KMS-11 (cell line): ENCODE measurements at regions not wholly inside any gene's neighbourhood (a gene's known extent, or its start where the extent isn't known, plus 50 kb on each side); places are given as distances from the start of the nearest gene placed in this dataset.

Experiments
- H2AFZ ChIP-seq: fragments of 200-600 bp; sonication (generic); 2 replicates; pipeline ENCODE4 v1.6.1; 2016; ENCODE audit warnings: antibody characterized with exemption, mixed run types, low read depth
- H3K27ac ChIP-seq: fragments of 200-600 bp; sonication (generic); 2 replicates; pipeline ENCODE4 v1.6.1; 2016; ENCODE audit warnings: mild to moderate bottlenecking, mixed run types
- H3K27me3 ChIP-seq: fragments of 200-600 bp; sonication (generic); 2 replicates; pipeline ENCODE4 v1.6.1; 2017; ENCODE audit warnings: mild to moderate bottlenecking, low read depth, mixed run types, moderate library complexity; ENCODE audit not compliant: insufficient read depth
- H3K36me3 ChIP-seq: fragments of 200-600 bp; sonication (generic); 2 replicates; pipeline ENCODE4 v1.6.1; 2017; ENCODE audit warnings: mild to moderate bottlenecking, mixed run types; ENCODE audit not compliant: insufficient read depth
- H3K4me1 ChIP-seq: fragments of 200-600 bp; sonication (generic); 2 replicates; pipeline ENCODE4 v1.6.1; 2016; ENCODE audit warnings: mild to moderate bottlenecking, low read depth, mixed run types; ENCODE audit not compliant: poor library complexity, severe bottlenecking
- H3K4me2 ChIP-seq: fragments of 200-600 bp; sonication (generic); 2 replicates; pipeline ENCODE4 v1.7.0; 2016; ENCODE audit warnings: mild to moderate bottlenecking, mixed run types
- H3K4me3 ChIP-seq: fragments of 200-600 bp; sonication (generic); IDR thresholded peaks from 2 replicates; pipeline ENCODE4 v1.6.1; 2017; ENCODE audit warnings: low read depth, low read length, mixed read lengths; ENCODE audit not compliant: insufficient read depth
- H3K79me2 ChIP-seq: fragments of 200-600 bp; sonication (generic); 2 replicates; pipeline ENCODE4 v1.6.1; 2016; ENCODE audit warnings: low read depth, mixed run types; ENCODE audit not compliant: insufficient read depth
- H3K9ac ChIP-seq: fragments of 200-600 bp; sonication (generic); 2 replicates; pipeline ENCODE4 v1.6.1; 2016; ENCODE audit warnings: mild to moderate bottlenecking, mixed run types
- H4K20me1 ChIP-seq: fragments of 200-600 bp; sonication (generic); 2 replicates; pipeline ENCODE4 v1.6.1; 2016; ENCODE audit warnings: mild to moderate bottlenecking, mixed run types; ENCODE audit not compliant: insufficient read depth
- CTCF ChIP-seq: fragments of 200-600 bp; sonication (generic); conservative IDR thresholded peaks from 2 replicates; pipeline ENCODE4 v1.6.1; 2017; ENCODE audit warnings: low read depth, mild to moderate bottlenecking, antibody characterized with exemption, low read length, moderate library complexity, mixed read lengths

- no peaks in the 10 kb centered on the region for H3K79me2 ChIP-seq
- no peak overlapping the region for H3K9ac ChIP-seq
- H3K4me3 ChIP-seq = no peak overlapping the region
- no peak overlapping the region for H3K4me2 ChIP-seq
- TF ChIP-seq CTCF = no peak
- no peaks in the 10 kb centered on the region for H3K27me3 ChIP-seq
- H3K4me1 ChIP-seq = peaks cover 10% of the 10 kb centered on the region
- no peak overlapping the region for H2AFZ ChIP-seq
- H4K20me1 ChIP-seq = no peaks in the 10 kb centered on the region
- no peaks in the 10 kb centered on the region for H3K36me3 ChIP-seq
- no peak overlapping the region for H3K27ac ChIP-seq
Observed at GRCh38 chr5:5581080-5581479, 158.6 kb downstream of the ICE1 start.

- TF ChIP-seq CTCF = no peak
- H3K9ac ChIP-seq = no peak overlapping the region
- no peak overlapping the region for H3K4me3 ChIP-seq
- H3K36me3 ChIP-seq = no peaks in the 10 kb centered on the region
- H2AFZ ChIP-seq = no peak overlapping the region
- no peaks in the 10 kb centered on the region for H3K4me1 ChIP-seq
- H3K79me2 ChIP-seq = no peaks in the 10 kb centered on the region
- no peak overlapping the region for H3K4me2 ChIP-seq
- no peaks in the 10 kb centered on the region for H4K20me1 ChIP-seq
- H3K27ac ChIP-seq = no peak overlapping the region
- H3K27me3 ChIP-seq = no peaks in the 10 kb centered on the region
Observed at GRCh38 chr5:5576744-5577143, 154.3 kb downstream of the ICE1 start.

GRCh38 chr5:5575461-5575860 lies 153.0 kb downstream of the ICE1 start:
- Histone ChIP-seq H3K36me3 (no peaks in the 10 kb centered on the region), H4K20me1 (no peaks in the 10 kb centered on the region), H3K27ac (no peak overlapping the region), H3K27me3 (no peaks in the 10 kb centered on the region), H3K4me2 (no peak overlapping the region), H3K4me1 (no peaks in the 10 kb centered on the region), H3K4me3 (no peak overlapping the region), H3K9ac (no peak overlapping the region), H3K79me2 (no peaks in the 10 kb centered on the region), H2AFZ (no peak overlapping the region)
- no peak for TF ChIP-seq CTCF

GRCh38 chr5:5573798-5574380 lies 151.4 kb downstream of the ICE1 start:
- Histone ChIP-seq H3K4me3 (no peak overlapping the region), H3K27me3 (no peaks in the 10 kb centered on the region), H3K36me3 (no peaks in the 10 kb centered on the region), H3K4me1 (no peaks in the 10 kb centered on the region), H3K4me2 (no peak overlapping the region), H3K27ac (no peak overlapping the region), H3K79me2 (no peaks in the 10 kb centered on the region), H4K20me1 (no peaks in the 10 kb centered on the region), H3K9ac (no peak overlapping the region), H2AFZ (no peak overlapping the region)
- TF ChIP-seq CTCF = no peak
